Stimulated activated CD8-positive, alpha-beta memory T cell treated with anti-CD3 and anti-CD28 coated beads, Interleukin-2, amount 100 ng/mL, for 1 hour (primary cell): ENCODE measurements at regions not wholly inside any gene's neighbourhood (a gene's known extent, or its start where the extent isn't known, plus 50 kb on each side); places are given as distances from the start of the nearest gene placed in this dataset.

Source experiments
- DNase-seq, 2 donors: peaks; one replicate each; pipeline ENCODE4 v3.0.0-alpha.2; 2020; ENCODE audit warnings: low read depth in 2 of 2

- no peak for DNase-seq
Measured at GRCh38 chr22:49264696-49265095, 563.0 kb downstream of the BRD1 start.

- no peak for DNase-seq
Measured at GRCh38 chr22:49263101-49263500, 564.6 kb downstream of the BRD1 start.

GRCh38 chr22:49262167-49262566, 565.5 kb downstream of the BRD1 start:
- no peak for DNase-seq

- DNase-seq = no peak
Measured at GRCh38 chr22:49261616-49262015, 566.1 kb downstream of the BRD1 start.

GRCh38 chr22:49260681-49261580, 566.7 kb downstream of the BRD1 start:
- no peak for DNase-seq

GRCh38 chr22:49259839-49260615, 567.6 kb downstream of the BRD1 start:
- no peak for DNase-seq

GRCh38 chr22:49258107-49259010, 569.3 kb downstream of the BRD1 start:
- no peak for DNase-seq

GRCh38 chr22:49257551-49257961, 570.1 kb downstream of the BRD1 start:
- no peak for DNase-seq

GRCh38 chr22:49255741-49256318, 571.8 kb downstream of the BRD1 start:
- no peak for DNase-seq

- no peak for DNase-seq
Measured at GRCh38 chr22:49255154-49255553, 572.5 kb downstream of the BRD1 start.

- DNase-seq = no peak
Measured at GRCh38 chr22:49253656-49254055, 574.0 kb downstream of the BRD1 start.

- DNase-seq = no peak
Measured at GRCh38 chr22:49251371-49251770, 576.3 kb downstream of the BRD1 start.

- no peak for DNase-seq
Measured at GRCh38 chr22:49247194-49247924, 580.3 kb downstream of the BRD1 start.

- no peak for DNase-seq
Measured at GRCh38 chr22:49244466-49245420, 582.9 kb downstream of the BRD1 start.

GRCh38 chr22:49243965-49244364, 583.7 kb downstream of the BRD1 start:
- DNase-seq = no peak

- no peak for DNase-seq
Measured at GRCh38 chr22:49243335-49243734, 584.3 kb downstream of the BRD1 start.

GRCh38 chr22:49242480-49242879, 585.2 kb downstream of the BRD1 start:
- DNase-seq = no peak

- no peak for DNase-seq
Measured at GRCh38 chr22:49241174-49241851, 586.4 kb downstream of the BRD1 start.

- DNase-seq = no peak
Measured at GRCh38 chr22:49240472-49240871, 587.2 kb downstream of the BRD1 start.
